Right renal pelvis (tissue), 4 donors: ENCODE measurements at regions not wholly inside any gene's neighbourhood (a gene's known extent, or its start where the extent isn't known, plus 50 kb on each side); places are given as distances from the start of the nearest gene placed in this dataset.

Source experiments
- DNase-seq, 4 donors: peaks; one replicate each; pipeline ENCODE4 v3.0.0-alpha.2; 2013; ENCODE audit warnings: low read depth in 4 of 4, low spot score in 3 of 4, missing footprints in 1 of 4

- no peak for DNase-seq
Observed at GRCh38 chr3:71874618-71875017, 89.7 kb upstream of the PROK2 start.

- no peak for DNase-seq
Observed at GRCh38 chr3:71873093-71873611, 88.2 kb upstream of the PROK2 start.

DNA sequence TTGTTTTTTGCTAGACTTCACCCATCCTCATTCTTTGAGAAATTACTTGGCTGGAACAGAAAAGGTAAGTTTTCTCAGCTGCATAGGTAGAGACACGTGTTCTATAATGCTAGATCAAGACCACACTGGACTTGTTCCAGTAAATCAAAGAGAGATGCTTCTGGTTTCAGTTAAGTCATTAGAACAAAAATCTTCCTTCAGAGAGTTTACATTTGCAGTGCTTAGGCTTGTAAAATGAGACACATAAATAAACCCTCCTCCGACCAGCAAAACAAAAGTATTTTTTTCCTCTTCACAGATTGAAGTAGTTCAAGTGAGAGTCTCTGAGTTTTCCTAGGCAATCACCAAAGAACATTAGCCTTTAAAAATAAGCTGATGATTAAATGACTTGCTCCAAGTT, 87.3 kb upstream of the PROK2 start:
- DNase-seq = no peak

GRCh38 chr3:71870966-71871512, 86.1 kb upstream of the PROK2 start:
- DNase-seq = no peak

DNA sequence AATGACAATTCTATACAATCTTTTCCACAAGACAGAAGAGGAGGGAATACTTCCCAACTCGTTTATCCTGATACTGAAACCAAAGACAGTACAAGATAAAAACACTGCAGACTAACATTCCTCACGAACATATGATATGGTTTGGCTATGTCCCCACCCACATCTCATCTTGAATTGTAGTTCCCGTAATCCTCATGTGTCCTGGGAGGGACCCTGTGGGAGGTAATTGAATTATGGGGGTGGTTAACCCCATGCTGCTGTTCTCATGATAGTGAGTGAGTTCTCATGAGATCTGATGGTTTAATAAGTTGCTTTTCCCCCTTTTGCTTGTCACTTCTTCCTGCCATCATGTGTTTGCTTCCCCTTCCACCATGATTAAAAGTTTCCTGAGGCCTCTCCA, 83.9 kb upstream of the PROK2 start:
- no peak for DNase-seq

DNA sequence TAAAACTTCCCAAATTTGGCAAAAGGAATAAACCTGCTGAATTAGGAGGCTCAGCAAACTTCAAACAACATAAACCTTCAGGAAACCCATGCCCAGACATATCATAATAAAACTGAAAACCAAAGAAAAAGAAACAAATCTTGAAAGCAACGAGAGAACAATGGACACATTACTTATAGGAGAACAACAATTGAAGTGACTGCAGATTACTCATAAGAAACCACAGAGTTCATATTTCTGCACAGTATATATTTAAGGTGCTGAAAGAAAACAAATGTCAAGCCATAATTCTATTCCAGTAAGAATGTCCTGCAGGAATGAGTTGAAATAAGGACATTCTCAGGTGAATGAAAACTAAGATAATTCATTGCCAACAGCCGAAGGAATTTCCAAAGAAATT, 80.8 kb upstream of the PROK2 start:
- no peak for DNase-seq

- no peak for DNase-seq
Observed at GRCh38 chr3:71863563-71864190, 78.7 kb upstream of the PROK2 start.

DNA sequence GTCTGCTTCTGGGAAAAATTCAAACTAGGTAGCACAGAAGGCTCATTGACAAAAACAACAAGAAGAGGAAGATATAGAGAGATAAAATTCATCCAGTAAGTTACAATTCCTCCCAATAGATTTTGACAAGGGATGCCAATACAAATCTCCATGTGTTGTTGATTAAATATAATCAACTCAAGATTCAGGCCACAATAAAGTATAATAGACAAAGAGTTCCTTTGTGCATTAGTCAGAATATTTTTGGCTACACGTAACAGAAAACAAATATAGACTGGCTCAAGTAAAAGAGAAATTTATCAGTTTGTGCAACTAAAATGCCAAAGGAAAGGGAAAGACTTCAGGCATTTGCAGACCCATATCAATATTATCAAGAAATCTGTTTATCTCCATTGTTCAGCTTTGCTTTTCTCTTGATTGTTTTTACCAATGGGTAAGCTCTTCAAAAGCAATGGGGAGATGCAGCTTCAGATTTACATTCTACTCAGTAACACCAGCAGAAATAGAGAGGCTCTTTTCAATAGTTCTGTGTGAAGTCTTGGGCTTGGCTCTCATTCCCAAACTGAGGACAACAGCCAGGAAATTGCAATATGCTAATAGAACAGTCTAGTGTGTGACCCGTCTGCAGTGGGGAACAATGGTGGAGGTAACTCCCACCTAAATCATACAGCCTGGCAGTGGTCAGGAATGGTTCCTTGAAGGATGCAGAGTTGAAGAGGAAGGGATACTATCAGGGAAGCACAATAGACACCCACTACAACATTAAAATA, 77.6 kb upstream of the PROK2 start:
- DNase-seq = no peak

DNA sequence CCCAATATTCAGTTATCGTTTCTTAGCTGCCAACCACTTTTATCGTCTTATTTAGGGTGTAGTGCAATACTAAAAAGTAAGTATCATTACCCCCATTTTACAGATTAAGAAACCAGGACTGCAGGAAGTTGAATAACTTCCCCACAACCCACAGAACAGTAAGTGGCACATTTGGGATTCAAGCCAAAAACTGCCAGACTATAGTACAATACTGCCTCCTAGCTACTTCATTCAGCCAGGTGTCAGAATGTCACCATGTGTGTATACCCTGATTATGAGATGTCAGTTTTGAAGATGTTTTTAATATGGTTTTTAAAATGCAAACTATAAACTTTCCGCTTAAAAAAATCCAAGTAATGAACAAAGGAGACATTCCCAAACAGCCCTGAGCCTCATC, 74.2 kb upstream of the PROK2 start:
- DNase-seq = no peak

DNA sequence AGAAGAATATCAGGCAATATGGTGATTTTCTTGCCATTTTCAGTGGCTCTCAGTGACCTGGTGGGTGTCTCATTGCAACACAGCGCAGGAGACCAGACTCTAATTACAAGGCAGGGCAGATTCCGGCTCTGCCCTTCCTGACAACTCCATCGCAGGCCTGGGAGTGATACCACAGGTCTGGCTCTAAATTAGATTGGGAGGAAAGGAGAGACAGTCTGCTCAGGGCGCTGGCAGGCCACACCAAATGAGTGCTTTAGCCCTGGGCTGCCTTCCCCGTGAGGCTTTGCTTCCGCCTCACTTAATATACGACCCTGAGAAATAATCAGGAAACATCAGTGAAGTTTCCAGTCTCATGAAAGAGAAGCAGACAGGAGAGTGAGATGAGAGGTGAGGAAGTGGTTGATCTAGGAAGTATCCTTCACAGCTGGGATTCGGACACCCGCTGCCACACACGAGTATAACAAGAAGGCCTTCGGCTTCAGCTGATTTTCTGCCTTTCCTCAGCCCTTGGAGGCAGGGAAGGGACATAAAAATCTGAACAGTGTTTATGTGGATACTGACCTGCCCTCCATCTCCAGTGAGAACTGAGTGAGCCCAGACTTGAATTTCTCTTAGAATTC, 73.7 kb upstream of the PROK2 start:
- no peak for DNase-seq

DNA sequence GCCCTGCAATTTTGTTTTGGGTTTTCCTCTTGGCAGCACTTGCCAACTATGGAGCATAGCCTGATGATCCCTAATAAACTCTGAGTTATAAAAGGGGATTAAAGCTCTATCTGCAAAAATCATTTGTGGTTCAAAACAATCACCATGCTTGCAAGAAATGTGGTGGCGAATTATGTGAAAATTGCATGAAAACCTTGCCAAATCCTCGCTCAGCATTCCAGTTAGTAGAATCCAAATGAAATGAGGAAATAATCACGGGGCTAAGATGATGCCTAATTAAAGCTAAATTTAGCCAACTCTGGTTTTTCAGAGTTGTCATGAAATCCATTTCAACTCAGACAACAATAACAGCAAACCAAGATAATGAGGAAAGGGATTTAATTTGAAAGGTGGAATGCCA, 73.0 kb upstream of the PROK2 start:
- DNase-seq = no peak

DNA sequence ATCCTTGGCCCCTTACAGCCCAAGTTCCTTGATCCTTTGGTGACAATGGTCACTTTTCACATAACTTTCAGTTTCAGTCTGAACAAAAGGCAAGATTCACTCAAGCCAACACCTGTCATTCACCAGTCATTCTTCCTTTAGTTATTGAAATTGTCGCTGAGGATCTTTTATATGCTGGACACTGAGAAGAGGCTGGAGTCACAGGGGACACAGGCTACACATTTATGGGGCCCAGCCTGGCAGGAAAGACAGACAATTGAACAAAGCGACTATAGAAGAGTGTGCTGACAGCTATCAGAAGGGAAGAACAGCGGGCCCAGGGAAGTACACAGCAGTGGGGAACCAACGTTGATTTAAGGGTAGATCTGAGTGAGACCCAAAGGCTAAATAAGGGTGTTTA, 69.8 kb upstream of the PROK2 start:
- no peak for DNase-seq

GRCh38 chr3:71854096-71854495, 69.1 kb upstream of the PROK2 start:
- no peak for DNase-seq

DNA sequence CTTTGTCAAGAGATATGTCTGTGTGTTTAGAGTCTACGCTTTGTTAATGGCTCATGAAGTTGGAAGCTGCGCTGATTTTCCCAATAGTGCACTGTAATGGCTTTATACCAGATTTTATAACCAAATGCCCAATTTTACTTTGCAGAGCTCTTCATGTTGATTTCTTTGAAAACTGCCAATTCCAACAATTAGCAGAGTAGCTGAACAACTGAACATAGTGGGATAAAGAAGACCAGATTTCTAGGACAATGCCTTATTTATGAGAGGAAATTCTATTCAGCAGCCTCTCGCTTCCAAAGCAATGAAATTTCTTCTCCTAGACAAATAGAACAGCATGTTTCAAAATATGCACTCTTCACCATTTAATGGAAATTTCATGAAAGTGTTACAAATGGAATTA, 66.9 kb upstream of the PROK2 start:
- DNase-seq = no peak

GRCh38 chr3:71850654-71851053, 65.7 kb upstream of the PROK2 start:
- DNase-seq = no peak

- no peak for DNase-seq
Observed at GRCh38 chr3:71849681-71850080, 64.7 kb upstream of the PROK2 start.

- DNase-seq = no peak
Observed at GRCh38 chr3:71847794-71848193, 62.8 kb upstream of the PROK2 start.

- DNase-seq = no peak
Observed at GRCh38 chr3:71846185-71846584, 61.2 kb upstream of the PROK2 start.

- no peak for DNase-seq
Observed at GRCh38 chr3:71843071-71843470, 58.1 kb upstream of the PROK2 start.

DNA sequence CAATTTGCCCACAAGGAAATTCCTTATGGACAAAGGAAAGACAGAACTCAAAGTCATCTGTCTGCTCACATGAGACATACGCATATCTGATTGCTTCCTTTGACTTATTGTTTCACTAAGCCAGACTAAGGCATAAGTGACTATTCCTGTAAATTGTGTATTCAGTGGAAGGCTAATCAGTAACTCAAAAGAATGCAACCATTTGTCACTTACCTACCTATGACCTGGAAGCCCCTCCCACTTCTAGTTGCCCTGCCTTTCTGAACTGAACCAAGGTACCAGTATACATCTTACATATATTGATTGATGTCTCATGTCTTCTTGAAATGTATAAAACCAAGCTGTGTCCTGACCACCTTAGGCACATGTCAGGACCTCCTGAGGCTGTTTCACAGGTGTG, 53.5 kb upstream of the PROK2 start:
- no peak for DNase-seq
